AG20443 (cell line): ENCODE measurements at regions not wholly inside any gene's neighbourhood (a gene's known extent, or its start where the extent isn't known, plus 50 kb on each side); places are given as distances from the start of the nearest gene placed in this dataset.

Experiments
- DNase-seq: peaks from one replicate; pipeline ENCODE4 v3.0.0; 2012; ENCODE audit warnings: low spot score, mixed read lengths

GRCh38 chr1:83027511-83027910 is 971.4 kb downstream of the TTLL7 start:
- no peak for DNase-seq

- peak; percentile 24 for DNase-seq
These were observed 972.2 kb downstream of the TTLL7 start for GRCh38 chr1:83026745-83027144.

GRCh38 chr1:83024251-83024767 is 974.6 kb downstream of the TTLL7 start:
- no peak for DNase-seq

GRCh38 chr1:83023212-83023611 is 975.7 kb downstream of the TTLL7 start:
- DNase-seq: no peak

GRCh38 chr1:83022206-83022605 is 976.7 kb downstream of the TTLL7 start:
- DNase-seq: no peak

GRCh38 chr1:83017701-83018100 is 981.2 kb downstream of the TTLL7 start:
- no peak for DNase-seq

- no peak for DNase-seq
These were observed 981.7 kb downstream of the TTLL7 start for GRCh38 chr1:83017276-83017675.

GRCh38 chr1:83016354-83016849 is 982.5 kb downstream of the TTLL7 start:
- DNase-seq: no peak

- DNase-seq: no peak
These were observed 983.8 kb downstream of the TTLL7 start for GRCh38 chr1:83015163-83015562.

GRCh38 chr1:83012950-83013349 is 986.0 kb downstream of the TTLL7 start:
- DNase-seq: peak; percentile 35

- DNase-seq: no peak
These were observed 987.7 kb downstream of the TTLL7 start for GRCh38 chr1:83011265-83011664.

GRCh38 chr1:83006271-83006670 is 992.7 kb downstream of the TTLL7 start:
- no peak for DNase-seq

- DNase-seq: no peak
These were observed 998.6 kb downstream of the TTLL7 start for GRCh38 chr1:83000286-83000685.

GRCh38 chr1:82995951-82996350 is 1003.0 kb downstream of the TTLL7 start:
- no peak for DNase-seq

- peak; percentile 21 for DNase-seq
These were observed 1004.2 kb downstream of the TTLL7 start for GRCh38 chr1:82994616-82995263.

- DNase-seq: no peak
These were observed 1007.4 kb downstream of the TTLL7 start for GRCh38 chr1:82991569-82991968.

- DNase-seq: no peak
These were observed 1019.2 kb downstream of the TTLL7 start for GRCh38 chr1:82979593-82980236.

GRCh38 chr1:82978461-82979324 is 1020.2 kb downstream of the TTLL7 start:
- no peak for DNase-seq

GRCh38 chr1:82972841-82973553 is 1025.9 kb downstream of the TTLL7 start:
- DNase-seq: no peak

GRCh38 chr1:82969340-82969739 is 1029.6 kb downstream of the TTLL7 start:
- no peak for DNase-seq

GRCh38 chr1:82962658-82963057 is 1036.3 kb downstream of the TTLL7 start:
- no peak for DNase-seq
